HCT116 (cell line): ENCODE measurements at regions not wholly inside any gene's neighbourhood (a gene's known extent, or its start where the extent isn't known, plus 50 kb on each side); places are given as distances from the start of the nearest gene placed in this dataset.

Experiments used
- ATAC-seq: fragments of 200-7000 bp; cut with Tn5 transposase; 2 replicates; pipeline ENCODE4 v1.9.1; 2020; ENCODE audit warnings: mild to moderate bottlenecking, moderate library complexity
- BruUV-seq: library from RNA; stranded (reverse); fragments of 400-500 nt; replicated peaks from 2 replicates; lab custom pipeline; 2021; lab: Mats Ljungman, UMichigan
- CTCF ChIA-PET: fragments of 300-600 bp; sonication (Branson Sonifier 250); formaldehyde crosslinking; loops from one replicate; lab custom pipeline; 2021; ENCODE audit warnings: antibody characterized with exemption; lab: Charles Lee
- POLR2A ChIA-PET: fragments of 300-600, 350-600 bp; sonication (Branson Sonifier 250); formaldehyde crosslinking; loops from one replicate; lab custom pipeline; 2021; ENCODE audit warnings: antibody characterized with exemption; lab: Charles Lee
- RAD21 ChIA-PET, 2 experiments: fragments of 300-600 bp; sonication (Branson Sonifier 250); formaldehyde crosslinking; loops; one replicate each; lab custom pipeline; 2023; ENCODE audit warnings: low total read pairs in 2 of 2; ENCODE audit not compliant: uncharacterized antibody in 2 of 2, unreplicated experiment in 2 of 2, low non-redundant PET in 1 of 2; lab: Charles Lee
- DNase-seq: peaks from one replicate; pipeline ENCODE4 v3.0.0-alpha.2; 2010; ENCODE audit warnings: low read depth, low spot score
- H2AFZ ChIP-seq: fragments of 200-600 bp; shearing (Covaris generic), sonication (generic); 2 replicates; pipeline ENCODE4 v1.6.1; 2017; ENCODE audit warnings: low read depth, mixed run types, mixed read lengths, antibody characterized with exemption, low read length; ENCODE audit not compliant: poor library complexity, severe bottlenecking
- H3K27ac ChIP-seq: 2 replicates; pipeline ENCODE4 v1.5.1; 2012; ENCODE audit warnings: low read depth, low read length
- H3K27me3 ChIP-seq: fragments of 200-600 bp; sonication (generic); 2 replicates; pipeline ENCODE4 v1.6.1; 2016; ENCODE audit warnings: mixed run types, low read length, mixed read lengths; ENCODE audit not compliant: insufficient read depth
- H3K36me3 ChIP-seq, 2 experiments: fragments of 200-500 bp in 1 of 2; fragments of 200-600 bp in 1 of 2; sonication (Bioruptor generic) in 1 of 2; sonication (generic) in 1 of 2; 2 replicates each; pipeline versions ENCODE4 v1.5.1 to v1.6.1; 2014 to 2016; ENCODE audit warnings: low read length in 2 of 2, inconsistent platforms in 1 of 2, mixed read lengths in 1 of 2, mixed run types in 1 of 2; ENCODE audit not compliant: insufficient read depth in 2 of 2, control insufficient read depth in 1 of 2
- H3K4me1 ChIP-seq, 2 experiments: fragments of 200-600 bp in 1 of 2; sonication (generic) in 1 of 2; 2 replicates each; pipeline versions ENCODE4 v1.5.1 to v1.6.1; 2012 to 2017; ENCODE audit warnings: low read length in 2 of 2, inconsistent platforms in 1 of 2, mild to moderate bottlenecking in 1 of 2, mixed read lengths in 1 of 2, mixed run types in 1 of 2, moderate library complexity in 1 of 2; ENCODE audit not compliant: insufficient read depth in 2 of 2, control insufficient read depth in 1 of 2
- H3K4me2 ChIP-seq: fragments of 200-600 bp; sonication (generic); 2 replicates; pipeline ENCODE4 v1.6.1; 2017; ENCODE audit warnings: mixed run types, low read length, mixed read lengths
- H3K4me3 ChIP-seq, 2 experiments: fragments of 200-600 bp in 1 of 2; sonication (generic) in 1 of 2; replicated peaks in 1 of 2; 2 replicates each; pipeline ENCODE4 v1.5.1; 2011 to 2016; ENCODE audit warnings: low read length in 2 of 2, control low read depth in 1 of 2, low read depth in 1 of 2, mild to moderate bottlenecking in 1 of 2, mixed read lengths in 1 of 2, mixed run types in 1 of 2
- H3K79me2 ChIP-seq: fragments of 200-600 bp; sonication (generic); 2 replicates; pipeline ENCODE4 v1.6.1; 2017; ENCODE audit warnings: mild to moderate bottlenecking, mixed run types, low read length, moderate library complexity, mixed read lengths; ENCODE audit not compliant: insufficient read depth
- H3K9ac ChIP-seq: fragments of 200-600 bp; sonication (generic); 2 replicates; pipeline ENCODE4 v1.6.1; 2016; ENCODE audit warnings: low read length, mixed read lengths
- H3K9me2 ChIP-seq: fragments of 200-600 bp; sonication (generic), shearing (Covaris generic); 2 replicates; pipeline ENCODE4 v1.6.1; 2017; ENCODE audit warnings: mixed run types, mild to moderate bottlenecking, moderate library complexity; ENCODE audit not compliant: insufficient read depth
- H3K9me3 ChIP-seq, 2 experiments: fragments of 200-500 bp in 1 of 2; fragments of 200-600 bp in 1 of 2; sonication (Bioruptor generic) in 1 of 2; sonication (generic) in 1 of 2; 2 replicates each; pipeline ENCODE4 v1.6.1; 2014 to 2017; ENCODE audit warnings: low read length in 2 of 2, mixed read lengths in 2 of 2, inconsistent platforms in 1 of 2, low read depth in 1 of 2, mild to moderate bottlenecking in 1 of 2, mixed run types in 1 of 2, moderate library complexity in 1 of 2; ENCODE audit not compliant: control insufficient read depth in 1 of 2, insufficient read depth in 1 of 2
- H4K20me1 ChIP-seq: fragments of 200-600 bp; sonication (generic), shearing (Covaris generic); 2 replicates; pipeline ENCODE4 v1.6.1; 2017; ENCODE audit warnings: mixed run types, mild to moderate bottlenecking, moderate library complexity; ENCODE audit not compliant: insufficient read depth
- CBX3 ChIP-seq: IDR thresholded peaks from 2 replicates; pipeline ENCODE4 v1.6.1; 2012; ENCODE audit warnings: low read depth
- CTCF ChIP-seq, 3 experiments: fragments of 200-600 bp in 1 of 3; sonication (generic) in 1 of 3; IDR thresholded peaks in 2 of 3; conservative IDR thresholded peaks in 1 of 3; 2 replicates each; pipeline ENCODE4 v1.5.1; 2012 to 2017; ENCODE audit warnings: low read depth in 2 of 3, low read length in 2 of 3, antibody characterized with exemption in 1 of 3, borderline replicate concordance in 1 of 3, control low read depth in 1 of 3, mild to moderate bottlenecking in 1 of 3, mixed read lengths in 1 of 3, mixed run types in 1 of 3, moderate library complexity in 1 of 3; ENCODE audit not compliant: insufficient read depth in 1 of 3
- EGR1 ChIP-seq: IDR thresholded peaks from 2 replicates; pipeline ENCODE4 v1.6.1; 2012; ENCODE audit warnings: low read depth
- EZH2 ChIP-seq: fragments of 200-600 bp; sonication (generic); IDR thresholded peaks from 2 replicates; pipeline ENCODE4 v1.6.1; 2017; ENCODE audit warnings: antibody characterized with exemption, mixed run types
- JUND ChIP-seq: IDR thresholded peaks from 2 replicates; pipeline ENCODE4 v1.6.1; 2012
- MAX ChIP-seq: IDR thresholded peaks from 2 replicates; pipeline ENCODE4 v1.6.1; 2012
- RAD21 ChIP-seq: IDR thresholded peaks from 2 replicates; pipeline ENCODE4 v1.6.1; 2012; ENCODE audit warnings: low read depth, mild to moderate bottlenecking
- SP1 ChIP-seq: IDR thresholded peaks from 2 replicates; pipeline ENCODE4 v1.6.1; 2012; ENCODE audit warnings: low read depth
- TCF7L2 ChIP-seq: IDR thresholded peaks from 2 replicates; pipeline ENCODE4 v1.7.0; 2011; ENCODE audit warnings: borderline replicate concordance, inconsistent platforms; ENCODE audit not compliant: insufficient read depth, insufficient read length; ENCODE audit errors: extremely low read depth
- YY1 ChIP-seq: IDR thresholded peaks from 2 replicates; pipeline ENCODE4 v1.6.1; 2011; ENCODE audit warnings: low read length, low read depth, moderate library complexity, mild to moderate bottlenecking; ENCODE audit not compliant: insufficient replicate concordance; ENCODE audit errors: extremely low read depth
- ZBTB33 ChIP-seq: IDR thresholded peaks from 2 replicates; pipeline ENCODE4 v1.6.1; 2011; ENCODE audit warnings: mild to moderate bottlenecking, low read length, moderate library complexity; ENCODE audit not compliant: insufficient replicate concordance; ENCODE audit errors: extremely low read depth
- ZFX ChIP-seq: fragments of 450-650 bp; IDR thresholded peaks from 2 replicates; pipeline ENCODE4 v1.6.1; 2017
- ZNF274 ChIP-seq: fragments of 200-500 bp; sonication (Bioruptor generic); IDR thresholded peaks from 2 replicates; pipeline ENCODE4 v1.6.1; 2014; ENCODE audit warnings: mild to moderate bottlenecking, low read depth, low read length, inconsistent platforms
- intact Hi-C: fragments of 100-400 bp; cut with micrococcal nuclease; formaldehyde crosslinking; loops from 2 replicates; pipeline ENCODE4 v1.10.0; 2022

- DNase-seq (no peak), ATAC-seq (no peak)
- H4K20me1 ChIP-seq: no peaks in the 10 kb centered on the region
- ChIA-PET CTCF (no interaction called here), POLR2A (no interaction called here), RAD21 (no interaction called here)
- no peak overlapping the region for H3K9ac ChIP-seq
- H3K27me3 ChIP-seq: no peaks in the 10 kb centered on the region
- no TSS peak for BruUV-seq
- H2AFZ ChIP-seq: no peak overlapping the region
- H3K4me3 ChIP-seq: no peak overlapping the region
- H3K4me1 ChIP-seq: no peaks in the 10 kb centered on the region
- intact Hi-C loops: no loop called here
- TF ChIP-seq MAX (no peak), ZFX (no peak), JUND (no peak), RAD21 (no peak), YY1 (no peak), CTCF (IDR thresholded peaks at IDR 0.05 in 2 of 3, conservative IDR thresholded peaks at IDR 0.05 in 1 of 3; ENCODE audit: borderline replicate concordance in 1 of 3, insufficient read depth in 1 of 3, low read depth in 2 of 3, low read length in 2 of 3) (no peak), EGR1 (no peak), CBX3 (no peak), TCF7L2 (no peak), SP1 (no peak), ZBTB33 (no peak), EZH2 (no peak), ZNF274 (no peak)
- H3K4me2 ChIP-seq: no peak overlapping the region
- no peaks in the 10 kb centered on the region for H3K36me3 ChIP-seq
- no peak overlapping the region for H3K27ac ChIP-seq
- no peaks in the 10 kb centered on the region for H3K9me2 ChIP-seq
- H3K9me3 ChIP-seq: no peaks in the 10 kb centered on the region
- no peaks in the 10 kb centered on the region for H3K79me2 ChIP-seq
These were observed 405.9 kb upstream of the HS6ST1 start for GRCh38 chr2:128724547-128724946.
